Bronchial epithelial cell (primary cell): ENCODE measurements at regions not wholly inside any gene's neighbourhood (a gene's known extent, or its start where the extent isn't known, plus 50 kb on each side); places are given as distances from the start of the nearest gene placed in this dataset.

ENCODE experiments used
- DNase-seq: peaks from one replicate; pipeline ENCODE4 v3.0.0-alpha.2; 2010; ENCODE audit warnings: low read depth
- FAIRE-seq: peaks from 2 replicates; lab custom pipeline; 2011; peaks lifted over from hg19 to GRCh38; lab: Jason Lieb, UNC
- H3K27me3 ChIP-seq: 2 replicates; pipeline ENCODE4 v1.5.1; 2011; ENCODE audit warnings: low read length; ENCODE audit not compliant: control insufficient read depth, insufficient read depth
- H3K36me3 ChIP-seq: 2 replicates; pipeline ENCODE4 v1.5.1; 2011; ENCODE audit warnings: low read length; ENCODE audit not compliant: control insufficient read depth, insufficient read depth
- H3K4me3 ChIP-seq: 2 replicates; pipeline ENCODE4 v1.5.1; 2011; ENCODE audit warnings: mild to moderate bottlenecking, low read depth, low read length, control low read depth
- TF ChIP-seq, protein P1 (sequence below): IDR thresholded peaks from 2 replicates; pipeline ENCODE4 v1.5.1; 2011; ENCODE audit warnings: mild to moderate bottlenecking, moderate library complexity, low read length, control low read depth, inconsistent platforms; ENCODE audit not compliant: insufficient read depth, severe bottlenecking

DNA sequence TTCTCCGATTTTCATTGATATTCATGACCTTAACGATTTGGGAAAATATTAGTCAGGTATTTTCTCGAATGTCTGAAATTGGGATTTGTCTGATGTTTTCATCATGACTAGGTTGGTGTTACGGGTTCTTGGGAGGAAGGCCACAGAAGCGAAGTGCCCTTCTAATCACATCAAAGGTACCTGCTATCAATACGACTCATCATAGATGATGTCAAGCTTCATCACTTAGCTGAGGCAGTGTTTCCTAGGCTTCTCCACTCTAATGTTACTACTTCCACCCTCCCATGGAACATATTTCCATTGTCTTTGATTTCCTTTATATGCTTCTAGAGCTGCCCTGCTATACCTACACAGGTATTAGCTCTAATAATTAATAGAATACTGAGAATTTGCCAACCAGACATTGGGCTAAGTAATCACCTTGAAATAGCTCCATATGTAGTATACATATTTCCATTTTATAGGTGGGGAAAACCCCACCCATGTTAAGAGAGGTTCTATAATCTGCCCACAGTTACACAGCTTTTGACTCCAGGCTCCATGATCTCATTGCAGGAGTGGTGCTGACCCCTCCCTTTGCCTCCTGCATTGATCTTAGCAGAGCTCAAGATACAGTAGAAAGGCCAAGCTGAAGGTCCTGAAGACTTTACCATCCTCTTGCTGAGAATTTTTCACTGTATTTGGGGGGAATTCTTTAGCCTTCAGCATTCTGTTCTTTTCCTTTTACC lies 238.6 kb upstream of the ADAMTSL1 start:
- TF ChIP-seq, protein P1, sequence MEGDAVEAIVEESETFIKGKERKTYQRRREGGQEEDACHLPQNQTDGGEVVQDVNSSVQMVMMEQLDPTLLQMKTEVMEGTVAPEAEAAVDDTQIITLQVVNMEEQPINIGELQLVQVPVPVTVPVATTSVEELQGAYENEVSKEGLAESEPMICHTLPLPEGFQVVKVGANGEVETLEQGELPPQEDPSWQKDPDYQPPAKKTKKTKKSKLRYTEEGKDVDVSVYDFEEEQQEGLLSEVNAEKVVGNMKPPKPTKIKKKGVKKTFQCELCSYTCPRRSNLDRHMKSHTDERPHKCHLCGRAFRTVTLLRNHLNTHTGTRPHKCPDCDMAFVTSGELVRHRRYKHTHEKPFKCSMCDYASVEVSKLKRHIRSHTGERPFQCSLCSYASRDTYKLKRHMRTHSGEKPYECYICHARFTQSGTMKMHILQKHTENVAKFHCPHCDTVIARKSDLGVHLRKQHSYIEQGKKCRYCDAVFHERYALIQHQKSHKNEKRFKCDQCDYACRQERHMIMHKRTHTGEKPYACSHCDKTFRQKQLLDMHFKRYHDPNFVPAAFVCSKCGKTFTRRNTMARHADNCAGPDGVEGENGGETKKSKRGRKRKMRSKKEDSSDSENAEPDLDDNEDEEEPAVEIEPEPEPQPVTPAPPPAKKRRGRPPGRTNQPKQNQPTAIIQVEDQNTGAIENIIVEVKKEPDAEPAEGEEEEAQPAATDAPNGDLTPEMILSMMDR: no peak
- Histone ChIP-seq H3K27me3 (no peaks in the 10 kb centered on the region), H3K4me3 (no peak overlapping the region), H3K36me3 (no peaks in the 10 kb centered on the region)
- DNase-seq (peak; percentile 64), FAIRE-seq (no peak)

DNA sequence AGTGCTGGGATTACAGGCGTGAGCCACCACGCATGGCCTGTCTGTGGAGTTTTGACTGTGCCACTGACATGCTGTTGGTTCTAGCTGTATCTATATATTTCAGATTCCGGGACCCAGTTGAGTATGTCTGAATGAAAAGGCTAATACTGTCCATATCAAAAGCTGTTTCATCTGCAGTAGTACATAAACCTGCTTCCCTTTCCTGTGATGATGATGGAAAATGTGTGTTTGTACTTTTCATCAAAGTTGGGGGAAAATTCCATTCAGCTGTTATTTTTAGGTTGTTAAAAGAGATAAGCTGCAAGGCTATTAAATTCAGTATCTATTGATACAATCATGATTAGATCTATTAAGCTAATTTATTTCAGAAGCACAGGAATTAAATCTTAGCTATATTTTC lies 237.6 kb upstream of the ADAMTSL1 start:
- no peak overlapping the region for H3K4me3 ChIP-seq
- no peak for FAIRE-seq
- H3K27me3 ChIP-seq: no peaks in the 10 kb centered on the region
- TF ChIP-seq, protein P1: no peak
- no peak for DNase-seq
- H3K36me3 ChIP-seq: no peaks in the 10 kb centered on the region

DNA sequence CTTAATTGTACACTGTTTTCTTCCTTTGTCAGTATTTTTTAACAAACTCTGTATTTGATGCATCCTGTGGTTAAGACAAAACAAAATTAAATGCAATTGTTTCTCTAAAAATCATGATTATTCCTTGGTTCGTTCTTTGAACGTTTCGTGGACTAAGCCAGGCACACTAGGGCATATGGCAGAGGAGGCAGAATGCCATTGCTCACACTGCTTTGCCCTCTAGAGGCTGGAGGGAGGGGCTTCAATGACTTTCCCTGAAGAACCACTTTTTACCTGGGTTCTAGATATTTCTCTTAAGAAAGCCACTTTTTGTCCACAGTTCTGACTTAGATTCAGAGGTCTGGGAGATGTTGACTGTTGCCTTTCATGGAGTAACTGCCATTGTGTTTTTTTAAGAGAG lies 236.2 kb upstream of the ADAMTSL1 start:
- H3K4me3 ChIP-seq: no peak overlapping the region
- no peak for FAIRE-seq

DNA sequence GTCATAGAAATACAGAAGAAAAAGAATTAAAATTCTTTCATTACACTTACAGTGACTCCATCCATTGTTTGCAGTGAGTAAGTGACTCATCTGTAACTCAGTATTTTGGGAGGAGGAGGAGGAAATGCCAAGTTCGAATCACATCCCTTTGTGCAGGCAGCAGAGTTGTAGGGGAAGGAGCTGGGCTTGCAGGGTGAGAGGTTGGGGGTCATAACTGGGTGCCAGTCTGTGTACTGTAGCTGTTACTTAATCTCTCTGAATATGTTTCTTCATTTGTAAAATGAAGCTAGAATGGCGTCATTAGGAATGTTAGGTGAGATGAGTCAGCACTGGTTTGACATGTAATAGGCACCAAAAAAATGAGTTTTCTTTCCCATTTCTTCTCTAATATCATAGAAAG lies 235.7 kb upstream of the ADAMTSL1 start:
- peak; percentile 96 for DNase-seq
- Histone ChIP-seq H3K4me3 (no peak overlapping the region), H3K27me3 (no peaks in the 10 kb centered on the region), H3K36me3 (no peaks in the 10 kb centered on the region)
- TF ChIP-seq, protein P1: no peak
- FAIRE-seq: peak; percentile 87

More for the DNA sequence above, 236.2 kb upstream of the ADAMTSL1 start:
- TF ChIP-seq, protein P1: no peak
- H3K36me3 ChIP-seq: no peaks in the 10 kb centered on the region
- DNase-seq: no peak
- H3K27me3 ChIP-seq: no peaks in the 10 kb centered on the region

DNA sequence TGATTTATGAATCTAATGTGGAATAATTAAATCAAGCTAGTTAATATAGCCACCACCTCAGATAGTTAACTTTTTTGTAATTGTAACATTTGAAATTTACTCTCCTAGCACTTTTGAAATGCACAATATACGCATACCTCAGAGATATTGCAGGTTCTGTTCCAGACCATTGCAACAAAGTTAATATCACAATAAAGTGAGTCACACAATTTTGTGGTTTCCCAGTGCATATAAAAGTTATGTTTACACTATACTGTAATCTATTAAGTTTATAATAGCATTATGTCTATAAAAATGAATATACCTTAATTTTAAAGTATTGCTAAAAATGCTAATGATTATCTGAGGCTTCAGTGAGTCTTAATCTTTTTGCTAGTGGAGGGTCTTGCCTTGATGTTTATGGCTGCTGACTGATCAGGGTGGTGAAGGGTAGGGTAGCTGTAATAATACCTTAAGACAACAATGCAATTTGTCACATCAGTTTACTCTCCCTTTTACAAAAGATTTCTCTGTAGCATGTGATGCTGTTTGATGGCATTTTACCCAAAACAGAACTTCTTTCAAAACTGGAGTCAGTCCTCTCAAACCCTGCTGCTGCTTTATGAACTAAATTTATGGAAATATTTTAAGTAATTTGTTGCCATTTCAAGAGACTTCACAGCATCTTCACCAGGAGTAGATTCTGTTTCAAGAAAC lies 235.1 kb upstream of the ADAMTSL1 start:
- FAIRE-seq (no peak), DNase-seq (peak; percentile 86)
- Histone ChIP-seq H3K27me3 (no peaks in the 10 kb centered on the region), H3K36me3 (no peaks in the 10 kb centered on the region), H3K4me3 (no peak overlapping the region)
- TF ChIP-seq, protein P1: no peak
